Activated T-cell treated with anti-CD3 and anti-CD28 coated beads, Interleukin-2, amount 50 U/mL, for 4 hours (primary cell): ENCODE measurements at regions not wholly inside any gene's neighbourhood (a gene's known extent, or its start where the extent isn't known, plus 50 kb on each side); places are given as distances from the start of the nearest gene placed in this dataset.

Source experiments
- ATAC-seq, 2 donors: fragments of 200-7000 bp; cut with Tn5 transposase; one replicate each; pipeline ENCODE4 v1.10.0; 2021
- DNase-seq: peaks from one replicate; pipeline ENCODE4 v3.0.0-alpha.2; 2020
- H3K27me3 Mint-ChIP-seq: one replicate; pipeline ENCODE4 v1.8.0; 2021; ENCODE audit warnings: low read depth, mixed read lengths
- H3K36me3 Mint-ChIP-seq: one replicate; pipeline ENCODE4 v1.8.0; 2022; ENCODE audit warnings: mixed read lengths; ENCODE audit not compliant: insufficient read depth
- H3K4me1 Mint-ChIP-seq: one replicate; pipeline ENCODE4 v1.8.0; 2021; ENCODE audit warnings: low read depth, mixed read lengths
- H3K4me3 Mint-ChIP-seq: one replicate; pipeline ENCODE4 v1.8.0; 2021; ENCODE audit warnings: mild to moderate bottlenecking, moderate library complexity, mixed read lengths
- H3K9me3 Mint-ChIP-seq: one replicate; pipeline ENCODE4 v1.8.0; 2021; ENCODE audit warnings: mixed read lengths

GRCh38 chr16:61332461-61332860, 703.8 kb downstream of the CDH8 start:
- no peak for ATAC-seq
- Mint-ChIP-seq H3K4me1 (no peaks in the 10 kb centered on the region), H3K9me3 (peaks cover 28% of the 10 kb centered on the region), H3K36me3 (no peaks in the 10 kb centered on the region), H3K27me3 (no peaks in the 10 kb centered on the region), H3K4me3 (no peak overlapping the region)
- DNase-seq: no peak

GRCh38 chr16:61324044-61324443, 712.2 kb downstream of the CDH8 start:
- no peak for ATAC-seq
- no peaks in the 10 kb centered on the region for H3K36me3 Mint-ChIP-seq
- no peak for DNase-seq
- H3K4me1 Mint-ChIP-seq: no peaks in the 10 kb centered on the region
- no peak overlapping the region for H3K4me3 Mint-ChIP-seq
- H3K27me3 Mint-ChIP-seq: no peaks in the 10 kb centered on the region
- peaks cover 36% of the 10 kb centered on the region for H3K9me3 Mint-ChIP-seq

DNA sequence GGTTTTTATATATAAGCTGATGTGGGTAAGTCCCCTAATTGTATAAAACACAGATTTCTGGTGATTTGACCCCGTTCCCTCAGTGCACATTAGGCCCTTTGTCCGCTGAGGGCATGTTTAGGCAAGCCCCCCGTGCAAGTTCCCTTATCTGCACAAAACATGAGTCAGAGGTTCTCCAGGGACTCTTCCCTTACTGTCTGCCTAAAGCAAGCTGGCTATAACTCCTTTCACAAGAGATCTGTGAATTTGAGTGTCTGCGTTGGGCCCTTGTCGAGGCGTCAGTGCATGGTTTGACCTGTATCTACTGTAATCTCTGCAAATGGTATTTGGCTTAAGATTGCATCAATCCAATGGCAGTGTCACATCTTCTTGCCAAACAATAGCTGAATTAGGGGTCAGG, 712.8 kb downstream of the CDH8 start:
- no peaks in the 10 kb centered on the region for H3K4me1 Mint-ChIP-seq
- H3K27me3 Mint-ChIP-seq: no peaks in the 10 kb centered on the region
- no peak overlapping the region for H3K4me3 Mint-ChIP-seq
- H3K9me3 Mint-ChIP-seq: peaks cover 36% of the 10 kb centered on the region
- DNase-seq (no peak), ATAC-seq (no peak)
- H3K36me3 Mint-ChIP-seq: no peaks in the 10 kb centered on the region

DNA sequence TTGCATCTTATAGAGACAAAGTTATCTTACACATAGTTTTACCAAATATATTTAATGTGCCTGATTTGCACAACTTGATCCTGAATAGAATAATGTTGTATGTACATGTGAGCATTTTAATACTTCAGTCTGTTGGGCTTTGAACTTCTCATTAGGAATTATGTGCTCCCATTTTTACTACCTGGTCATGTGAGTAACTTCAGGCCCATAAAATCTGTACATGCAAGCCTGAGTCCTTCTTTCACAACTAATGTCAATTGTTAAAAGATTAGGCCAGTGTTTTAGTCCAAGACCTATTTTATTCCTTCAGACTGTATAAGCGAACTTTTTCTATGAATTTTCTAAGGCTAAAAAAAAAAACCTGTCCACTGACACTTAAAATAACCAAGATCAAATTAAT, 715.4 kb downstream of the CDH8 start:
- H3K4me1 Mint-ChIP-seq: no peaks in the 10 kb centered on the region
- ATAC-seq: no peak

DNA sequence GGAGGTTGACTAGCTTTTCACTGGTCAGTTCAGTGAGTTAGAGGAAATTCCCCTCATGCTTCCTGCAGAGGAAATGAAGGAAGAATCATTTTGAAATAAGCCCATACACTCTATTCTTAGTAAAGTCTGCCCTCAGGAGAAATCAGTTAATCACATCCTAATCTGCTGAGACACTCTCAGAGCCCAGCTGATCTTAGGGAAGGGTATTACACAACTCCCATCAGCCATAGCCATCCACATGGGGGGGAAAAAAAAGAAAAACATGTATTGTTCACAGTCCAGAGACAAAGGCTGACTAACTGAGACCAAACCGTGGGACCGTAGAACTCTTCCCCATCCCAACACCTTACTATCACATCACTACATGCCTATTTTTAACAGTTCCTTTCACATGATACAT, 722.3 kb downstream of the CDH8 start:
- peaks cover 49% of the 10 kb centered on the region for H3K9me3 Mint-ChIP-seq
- DNase-seq (no peak), ATAC-seq (no peak)
- no peaks in the 10 kb centered on the region for H3K27me3 Mint-ChIP-seq
- no peak overlapping the region for H3K4me3 Mint-ChIP-seq
- no peaks in the 10 kb centered on the region for H3K36me3 Mint-ChIP-seq
- H3K4me1 Mint-ChIP-seq: no peaks in the 10 kb centered on the region

More for the DNA sequence above, 715.4 kb downstream of the CDH8 start:
- no peaks in the 10 kb centered on the region for H3K36me3 Mint-ChIP-seq
- DNase-seq: no peak
- H3K9me3 Mint-ChIP-seq: peaks cover 34% of the 10 kb centered on the region
- H3K4me3 Mint-ChIP-seq: no peak overlapping the region
- no peaks in the 10 kb centered on the region for H3K27me3 Mint-ChIP-seq

GRCh38 chr16:61309386-61309785, 726.9 kb downstream of the CDH8 start:
- Mint-ChIP-seq H3K9me3 (peaks cover 37% of the 10 kb centered on the region), H3K27me3 (no peaks in the 10 kb centered on the region), H3K36me3 (no peaks in the 10 kb centered on the region), H3K4me1 (no peaks in the 10 kb centered on the region), H3K4me3 (no peak overlapping the region)
- ATAC-seq (no peak), DNase-seq (no peak)

DNA sequence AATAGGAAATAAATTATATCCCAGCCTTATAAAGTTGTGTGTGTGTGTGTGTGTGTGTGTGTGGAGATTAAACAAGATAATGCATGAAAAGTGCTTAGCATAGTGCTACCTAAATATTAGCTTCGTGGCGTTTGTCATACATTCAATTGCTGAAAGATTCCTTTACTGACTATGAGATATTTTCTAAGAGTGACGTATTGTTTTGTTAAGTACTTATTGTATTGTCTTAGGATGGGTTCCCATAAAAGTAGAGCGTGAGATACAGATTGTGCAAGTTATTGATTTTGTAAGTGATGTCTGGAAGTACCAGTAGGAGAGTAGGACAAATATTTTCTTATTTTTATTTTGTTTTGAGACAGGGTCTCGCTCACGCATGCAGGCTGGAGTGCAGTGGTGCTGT, 730.0 kb downstream of the CDH8 start:
- Mint-ChIP-seq H3K9me3 (peaks cover 33% of the 10 kb centered on the region), H3K27me3 (no peaks in the 10 kb centered on the region), H3K4me1 (no peaks in the 10 kb centered on the region), H3K36me3 (no peaks in the 10 kb centered on the region), H3K4me3 (no peak overlapping the region)
- DNase-seq: no peak
- no peak for ATAC-seq

DNA sequence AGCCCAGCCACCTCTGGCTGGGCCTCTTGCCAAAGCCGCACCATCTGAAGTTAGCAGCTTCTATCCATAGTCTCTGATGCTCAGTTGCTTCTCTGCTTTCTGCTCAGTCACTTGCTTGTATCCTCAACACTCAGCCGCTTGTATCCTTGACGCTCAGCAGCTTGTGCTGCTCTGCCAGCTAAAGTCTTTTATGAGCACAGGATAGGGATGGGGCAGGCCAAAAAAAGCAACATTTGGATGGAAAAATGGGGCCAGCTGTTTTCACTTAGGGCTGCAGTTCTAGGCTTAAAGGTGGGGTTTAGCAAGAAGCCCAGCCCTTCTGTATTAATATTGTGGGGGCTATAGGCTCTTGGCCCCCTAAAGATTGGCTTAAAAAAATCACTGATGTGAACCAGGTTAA, 739.4 kb downstream of the CDH8 start:
- ATAC-seq (no peak), DNase-seq (no peak)
- Mint-ChIP-seq H3K4me3 (no peak overlapping the region), H3K4me1 (no peaks in the 10 kb centered on the region), H3K36me3 (no peaks in the 10 kb centered on the region), H3K27me3 (no peaks in the 10 kb centered on the region), H3K9me3 (peaks cover 27% of the 10 kb centered on the region)

- DNase-seq (no peak), ATAC-seq (no peak)
- H3K36me3 Mint-ChIP-seq: no peaks in the 10 kb centered on the region
- H3K4me1 Mint-ChIP-seq: no peaks in the 10 kb centered on the region
- H3K9me3 Mint-ChIP-seq: peaks cover 26% of the 10 kb centered on the region
- no peak overlapping the region for H3K4me3 Mint-ChIP-seq
- H3K27me3 Mint-ChIP-seq: no peaks in the 10 kb centered on the region
These were observed 739.9 kb downstream of the CDH8 start for GRCh38 chr16:61296305-61296704.

DNA sequence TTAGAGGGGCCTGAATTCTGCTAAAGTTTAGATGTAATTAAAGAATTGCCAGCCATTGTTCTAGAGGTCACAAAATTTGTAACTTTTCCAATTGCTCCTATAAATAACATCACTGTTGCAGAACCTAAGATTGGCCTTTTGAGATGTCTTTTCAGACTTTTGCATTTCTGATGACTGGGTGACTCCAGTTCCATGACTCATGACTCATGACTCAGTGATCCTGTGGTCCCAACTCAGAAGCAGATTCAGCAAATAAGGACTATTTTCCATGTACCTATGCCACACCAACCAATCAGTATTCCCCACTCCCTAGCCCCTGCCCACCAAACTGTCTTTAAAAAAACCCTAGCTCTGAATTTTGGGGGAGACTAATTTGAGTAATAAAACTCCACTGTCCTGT, 740.9 kb downstream of the CDH8 start:
- Mint-ChIP-seq H3K4me1 (no peaks in the 10 kb centered on the region), H3K27me3 (no peaks in the 10 kb centered on the region), H3K4me3 (no peak overlapping the region), H3K36me3 (no peaks in the 10 kb centered on the region), H3K9me3 (peaks cover 23% of the 10 kb centered on the region)
- ATAC-seq (no peak), DNase-seq (no peak)

GRCh38 chr16:61289141-61289540, 747.1 kb downstream of the CDH8 start:
- DNase-seq (no peak), ATAC-seq (no peak)
- Mint-ChIP-seq H3K4me1 (no peaks in the 10 kb centered on the region), H3K36me3 (no peaks in the 10 kb centered on the region), H3K27me3 (no peaks in the 10 kb centered on the region), H3K9me3 (peaks cover 10% of the 10 kb centered on the region), H3K4me3 (no peak overlapping the region)

DNA sequence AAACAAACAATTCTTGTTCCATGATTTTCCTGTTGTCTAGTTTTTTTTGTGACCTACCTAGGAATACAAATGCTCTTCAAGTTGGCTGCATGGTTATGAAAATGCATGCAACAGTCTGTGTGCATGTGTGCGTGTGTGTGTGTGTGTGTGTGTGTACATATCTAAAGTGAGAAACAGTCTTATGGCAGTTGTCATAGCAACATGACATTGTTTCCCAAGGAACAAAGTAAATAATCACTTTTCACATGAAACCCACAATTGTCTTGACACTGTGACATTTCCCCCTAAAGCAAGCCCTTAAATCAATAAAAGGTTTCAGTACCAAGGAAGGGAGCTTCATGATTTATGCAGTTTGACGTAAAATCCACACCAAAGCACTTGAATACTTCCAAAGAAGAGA, 758.4 kb downstream of the CDH8 start:
- Mint-ChIP-seq H3K27me3 (no peaks in the 10 kb centered on the region), H3K4me1 (no peaks in the 10 kb centered on the region), H3K36me3 (no peaks in the 10 kb centered on the region), H3K9me3 (peaks cover 32% of the 10 kb centered on the region), H3K4me3 (no peak overlapping the region)
- no peak for ATAC-seq
- no peak for DNase-seq

DNA sequence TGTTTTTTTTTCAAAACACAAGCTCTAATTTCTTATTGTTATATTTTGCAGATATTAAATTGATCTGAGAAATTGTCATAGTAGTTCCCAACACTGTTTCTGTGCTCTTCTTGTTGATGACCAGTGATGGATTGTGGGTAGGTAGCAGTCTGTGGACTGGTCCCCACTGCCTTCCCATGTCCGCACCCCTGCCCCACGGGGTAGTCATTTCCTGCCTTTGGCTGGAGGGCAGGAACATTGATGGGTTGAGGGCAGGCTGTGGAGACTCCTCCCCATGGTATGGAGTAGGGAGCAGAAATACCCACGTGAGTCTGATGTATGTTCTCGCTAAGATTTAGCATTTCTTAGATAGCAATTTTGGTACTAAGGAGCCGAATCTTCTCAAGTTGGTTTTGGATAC, 762.0 kb downstream of the CDH8 start:
- DNase-seq: no peak
- H3K36me3 Mint-ChIP-seq: no peaks in the 10 kb centered on the region
- no peak overlapping the region for H3K4me3 Mint-ChIP-seq
- no peak for ATAC-seq
- H3K9me3 Mint-ChIP-seq: peaks cover 24% of the 10 kb centered on the region
- no peaks in the 10 kb centered on the region for H3K4me1 Mint-ChIP-seq
- H3K27me3 Mint-ChIP-seq: no peaks in the 10 kb centered on the region

DNA sequence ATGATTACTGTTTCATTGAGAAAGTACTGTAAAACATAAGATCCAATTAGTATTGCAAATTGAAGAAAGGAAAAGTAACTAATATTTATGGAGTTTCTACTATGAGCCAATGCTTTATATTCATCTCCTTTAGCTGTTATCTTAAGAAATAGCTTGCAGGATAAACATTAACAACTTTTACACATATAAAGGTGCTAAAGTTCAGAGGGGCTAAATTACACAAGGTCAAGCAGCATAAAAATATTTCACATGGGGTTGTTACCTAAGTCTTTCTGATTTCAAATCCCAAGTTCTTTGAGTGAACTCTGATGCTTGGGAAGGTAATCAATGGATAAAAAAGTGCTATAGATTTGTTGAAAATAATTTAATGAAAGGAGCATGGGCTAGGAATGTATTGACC, 765.5 kb downstream of the CDH8 start:
- no peak for DNase-seq
- no peak for ATAC-seq
- Mint-ChIP-seq H3K4me1 (no peaks in the 10 kb centered on the region), H3K36me3 (no peaks in the 10 kb centered on the region), H3K4me3 (no peak overlapping the region), H3K27me3 (no peaks in the 10 kb centered on the region), H3K9me3 (peaks cover 23% of the 10 kb centered on the region)

GRCh38 chr16:61263400-61263799, 772.8 kb downstream of the CDH8 start:
- no peak for DNase-seq
- Mint-ChIP-seq H3K4me3 (no peak overlapping the region), H3K27me3 (no peaks in the 10 kb centered on the region), H3K4me1 (no peaks in the 10 kb centered on the region), H3K9me3 (peaks cover 11% of the 10 kb centered on the region), H3K36me3 (no peaks in the 10 kb centered on the region)
- ATAC-seq: no peak

- no peaks in the 10 kb centered on the region for H3K4me1 Mint-ChIP-seq
- no peaks in the 10 kb centered on the region for H3K27me3 Mint-ChIP-seq
- no peak overlapping the region for H3K4me3 Mint-ChIP-seq
- no peaks in the 10 kb centered on the region for H3K36me3 Mint-ChIP-seq
- H3K9me3 Mint-ChIP-seq: peaks cover 4% of the 10 kb centered on the region
- no peak for ATAC-seq
- no peak for DNase-seq
These were observed 774.9 kb downstream of the CDH8 start for GRCh38 chr16:61261315-61261714.
